Activated CD4-positive, CD25-positive, alpha-beta regulatory T cell treated with anti-CD3 and anti-CD28 coated beads, Interleukin-2, amount 50 U/mL, for 24 hours (primary cell): ENCODE measurements at regions not wholly inside any gene's neighbourhood (a gene's known extent, or its start where the extent isn't known, plus 50 kb on each side); places are given as distances from the start of the nearest gene placed in this dataset.

Experiments
- ATAC-seq, 2 donors: fragments of 150-1000 bp; cut with Tn5 transposase; one replicate each; pipeline ENCODE4 v1.10.0; 2021; ENCODE audit warnings: mild to moderate bottlenecking in 1 of 2, moderate library complexity in 1 of 2

GRCh38 chr16:33128982-33129634, 64.9 kb upstream of the TP53TG3C start:
- ATAC-seq = peak in 1 of 2 donors; percentile 58
